ENCODE measurements at regions not wholly inside any gene's neighbourhood (a gene's known extent, or its start where the extent isn't known, plus 50 kb on each side); places are given as distances from the start of the nearest gene placed in this dataset.

DNA sequence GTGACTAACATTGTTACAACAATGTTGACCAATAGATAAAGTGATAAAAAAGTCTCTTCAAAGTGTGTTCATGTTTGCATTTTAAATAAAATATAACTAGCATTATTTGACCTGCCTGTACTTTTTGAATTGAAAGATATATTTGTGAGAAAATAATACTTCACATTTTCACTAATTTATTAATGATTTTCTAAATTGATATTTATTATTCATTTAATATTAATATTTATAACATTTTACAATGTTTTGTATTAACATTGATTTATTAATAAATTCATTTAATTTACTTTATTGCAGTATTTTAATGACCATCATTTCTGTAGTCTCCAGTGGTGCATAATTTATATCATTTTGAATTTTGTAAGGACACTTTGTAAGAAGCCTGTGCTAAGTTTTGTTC is 150.0 kb upstream of the BET1 start:
- no peak for TF ChIP-seq FOXP2 (optimal IDR thresholded peaks at IDR 0.05; ENCODE audit: borderline replicate concordance, extremely low read depth, extremely low read length, insufficient read depth)
- TF ChIP-seq TAF1 (IDR thresholded peaks at IDR 0.05; ENCODE audit: borderline replicate concordance, insufficient read depth, low read length), result no peak
- TF ChIP-seq, protein P1, sequence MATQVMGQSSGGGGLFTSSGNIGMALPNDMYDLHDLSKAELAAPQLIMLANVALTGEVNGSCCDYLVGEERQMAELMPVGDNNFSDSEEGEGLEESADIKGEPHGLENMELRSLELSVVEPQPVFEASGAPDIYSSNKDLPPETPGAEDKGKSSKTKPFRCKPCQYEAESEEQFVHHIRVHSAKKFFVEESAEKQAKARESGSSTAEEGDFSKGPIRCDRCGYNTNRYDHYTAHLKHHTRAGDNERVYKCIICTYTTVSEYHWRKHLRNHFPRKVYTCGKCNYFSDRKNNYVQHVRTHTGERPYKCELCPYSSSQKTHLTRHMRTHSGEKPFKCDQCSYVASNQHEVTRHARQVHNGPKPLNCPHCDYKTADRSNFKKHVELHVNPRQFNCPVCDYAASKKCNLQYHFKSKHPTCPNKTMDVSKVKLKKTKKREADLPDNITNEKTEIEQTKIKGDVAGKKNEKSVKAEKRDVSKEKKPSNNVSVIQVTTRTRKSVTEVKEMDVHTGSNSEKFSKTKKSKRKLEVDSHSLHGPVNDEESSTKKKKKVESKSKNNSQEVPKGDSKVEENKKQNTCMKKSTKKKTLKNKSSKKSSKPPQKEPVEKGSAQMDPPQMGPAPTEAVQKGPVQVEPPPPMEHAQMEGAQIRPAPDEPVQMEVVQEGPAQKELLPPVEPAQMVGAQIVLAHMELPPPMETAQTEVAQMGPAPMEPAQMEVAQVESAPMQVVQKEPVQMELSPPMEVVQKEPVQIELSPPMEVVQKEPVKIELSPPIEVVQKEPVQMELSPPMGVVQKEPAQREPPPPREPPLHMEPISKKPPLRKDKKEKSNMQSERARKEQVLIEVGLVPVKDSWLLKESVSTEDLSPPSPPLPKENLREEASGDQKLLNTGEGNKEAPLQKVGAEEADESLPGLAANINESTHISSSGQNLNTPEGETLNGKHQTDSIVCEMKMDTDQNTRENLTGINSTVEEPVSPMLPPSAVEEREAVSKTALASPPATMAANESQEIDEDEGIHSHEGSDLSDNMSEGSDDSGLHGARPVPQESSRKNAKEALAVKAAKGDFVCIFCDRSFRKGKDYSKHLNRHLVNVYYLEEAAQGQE (IDR thresholded peaks at IDR 0.05; ENCODE audit: insufficient read depth in 1 of 2, low read depth in 2 of 2, low read length in 2 of 2), result no peak
- TF ChIP-seq POLR2AphosphoS5 (IDR thresholded peaks at IDR 0.05; ENCODE audit: low read depth, low read length), result no peak
- TF ChIP-seq SIN3A (IDR thresholded peaks at IDR 0.05; ENCODE audit: borderline replicate concordance, insufficient read depth, low read length), result no peak

- TF ChIP-seq TAF1 (IDR thresholded peaks at IDR 0.05; ENCODE audit: borderline replicate concordance, insufficient read depth, low read length), result no peak
- TF ChIP-seq POLR2AphosphoS5 (IDR thresholded peaks at IDR 0.05; ENCODE audit: low read depth, low read length), result no peak
- TF ChIP-seq, protein P1 (IDR thresholded peaks at IDR 0.05; ENCODE audit: insufficient read depth in 1 of 2, low read depth in 2 of 2, low read length in 2 of 2), result no peak
- no peak for TF ChIP-seq FOXP2 (optimal IDR thresholded peaks at IDR 0.05; ENCODE audit: borderline replicate concordance, extremely low read depth, extremely low read length, insufficient read depth)
- TF ChIP-seq SIN3A (IDR thresholded peaks at IDR 0.05; ENCODE audit: borderline replicate concordance, insufficient read depth, low read length), result no peak
Measured at GRCh38 chr7:94154858-94155257, 150.7 kb upstream of the BET1 start.

DNA sequence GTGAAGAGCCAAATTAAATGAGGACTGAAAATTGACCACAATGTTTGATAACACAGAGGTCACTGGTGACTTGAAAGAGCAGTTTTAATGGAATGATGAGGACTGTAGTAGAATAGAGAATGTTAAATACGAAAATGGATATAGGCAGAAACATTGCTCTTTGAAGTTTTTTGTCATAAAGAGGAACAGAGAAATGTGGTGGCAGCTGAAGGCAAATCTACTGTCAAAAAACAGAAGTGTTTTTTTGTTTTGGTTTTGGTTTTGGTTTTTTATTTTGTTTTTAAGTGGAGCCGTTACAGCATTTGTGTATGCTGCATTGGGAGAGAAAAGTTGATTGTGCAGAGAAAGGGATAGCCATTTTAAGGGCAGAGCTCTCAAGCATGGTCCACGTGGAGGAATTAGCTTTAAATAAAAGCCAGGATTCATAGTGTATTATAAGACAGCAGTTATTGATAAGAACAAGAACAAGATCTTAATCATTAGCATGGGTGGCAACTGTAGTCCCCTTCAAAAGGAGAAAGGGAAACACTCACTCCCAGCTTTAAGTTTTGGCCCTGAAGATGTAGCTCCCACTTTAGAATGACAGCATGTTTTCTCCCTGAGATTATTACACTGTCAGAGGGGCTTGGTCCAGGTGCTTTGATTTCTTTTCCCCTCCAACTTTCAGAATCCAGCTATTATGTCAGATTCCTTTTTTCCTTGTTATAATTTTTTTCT is 156.7 kb upstream of the BET1 start:
- no peak for TF ChIP-seq TAF1 (IDR thresholded peaks at IDR 0.05; ENCODE audit: borderline replicate concordance, insufficient read depth, low read length)
- TF ChIP-seq POLR2AphosphoS5 (IDR thresholded peaks at IDR 0.05; ENCODE audit: low read depth, low read length), result no peak
- TF ChIP-seq FOXP2 (optimal IDR thresholded peaks at IDR 0.05; ENCODE audit: borderline replicate concordance, extremely low read depth, extremely low read length, insufficient read depth), result no peak
- TF ChIP-seq, protein P1 (IDR thresholded peaks at IDR 0.05; ENCODE audit: insufficient read depth in 1 of 2, low read depth in 2 of 2, low read length in 2 of 2), result no peak
- TF ChIP-seq SIN3A (IDR thresholded peaks at IDR 0.05; ENCODE audit: borderline replicate concordance, insufficient read depth, low read length), result no peak

GRCh38 chr7:94161476-94161875 is 157.3 kb upstream of the BET1 start:
- TF ChIP-seq, protein P1 (IDR thresholded peaks at IDR 0.05; ENCODE audit: insufficient read depth in 1 of 2, low read depth in 2 of 2, low read length in 2 of 2), result no peak
- no peak for TF ChIP-seq FOXP2 (optimal IDR thresholded peaks at IDR 0.05; ENCODE audit: borderline replicate concordance, extremely low read depth, extremely low read length, insufficient read depth)
- no peak for TF ChIP-seq TAF1 (IDR thresholded peaks at IDR 0.05; ENCODE audit: borderline replicate concordance, insufficient read depth, low read length)
- no peak for TF ChIP-seq POLR2AphosphoS5 (IDR thresholded peaks at IDR 0.05; ENCODE audit: low read depth, low read length)
- TF ChIP-seq SIN3A (IDR thresholded peaks at IDR 0.05; ENCODE audit: borderline replicate concordance, insufficient read depth, low read length), result no peak

Measured in PFSK-1 (cell line).